B cell (primary cell): ENCODE measurements at regions not wholly inside any gene's neighbourhood (a gene's known extent, or its start where the extent isn't known, plus 50 kb on each side); places are given as distances from the start of the nearest gene placed in this dataset.
"Not testable (repeated sequence)": the region's sequence is repeated elsewhere in the genome, so short reads cannot be mapped to it uniquely, and the experiment has no call there.

Source experiments
- EZH2 ChIP-seq: IDR thresholded peaks from 2 replicates; pipeline ENCODE4 v1.6.1; 2012; ENCODE audit warnings: borderline replicate concordance, low read depth, mild to moderate bottlenecking, moderate library complexity, low read length; ENCODE audit not compliant: insufficient read depth, poor library complexity, severe bottlenecking
- TF ChIP-seq, protein P1 (sequence below): fragments of 200-600 bp; IDR thresholded peaks from one replicate; pipeline ENCODE4 v1.8.0; 2022; ENCODE audit warnings: antibody characterized with exemption, mild to moderate bottlenecking

GRCh38 chr13:44647560-44647959, 71.4 kb upstream of the TSC22D1 start:
- TF ChIP-seq, protein P1, sequence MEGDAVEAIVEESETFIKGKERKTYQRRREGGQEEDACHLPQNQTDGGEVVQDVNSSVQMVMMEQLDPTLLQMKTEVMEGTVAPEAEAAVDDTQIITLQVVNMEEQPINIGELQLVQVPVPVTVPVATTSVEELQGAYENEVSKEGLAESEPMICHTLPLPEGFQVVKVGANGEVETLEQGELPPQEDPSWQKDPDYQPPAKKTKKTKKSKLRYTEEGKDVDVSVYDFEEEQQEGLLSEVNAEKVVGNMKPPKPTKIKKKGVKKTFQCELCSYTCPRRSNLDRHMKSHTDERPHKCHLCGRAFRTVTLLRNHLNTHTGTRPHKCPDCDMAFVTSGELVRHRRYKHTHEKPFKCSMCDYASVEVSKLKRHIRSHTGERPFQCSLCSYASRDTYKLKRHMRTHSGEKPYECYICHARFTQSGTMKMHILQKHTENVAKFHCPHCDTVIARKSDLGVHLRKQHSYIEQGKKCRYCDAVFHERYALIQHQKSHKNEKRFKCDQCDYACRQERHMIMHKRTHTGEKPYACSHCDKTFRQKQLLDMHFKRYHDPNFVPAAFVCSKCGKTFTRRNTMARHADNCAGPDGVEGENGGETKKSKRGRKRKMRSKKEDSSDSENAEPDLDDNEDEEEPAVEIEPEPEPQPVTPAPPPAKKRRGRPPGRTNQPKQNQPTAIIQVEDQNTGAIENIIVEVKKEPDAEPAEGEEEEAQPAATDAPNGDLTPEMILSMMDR: not testable (repeated sequence)
- TF ChIP-seq EZH2: not testable (repeated sequence)
